ENCODE measurements at regions not wholly inside any gene's neighbourhood (a gene's known extent, or its start where the extent isn't known, plus 50 kb on each side); places are given as distances from the start of the nearest gene placed in this dataset.

GRCh38 chrX:34072906-34073305, 59.2 kb downstream of the FAM47A start:
- no peak for DNase-seq
- H3K4me3 ChIP-seq, result no peak overlapping the region
- H3K27ac ChIP-seq, result no peak overlapping the region
- no peaks in the 10 kb centered on the region for H3K27me3 ChIP-seq
- H3K36me3 ChIP-seq, result no peaks in the 10 kb centered on the region
- in situ Hi-C loops (cut with MboI; ENCODE audit: low pct_ligation_motif_present in 1 of 4, low pct_unique_long_range_greater_than_20kb in 1 of 4, low sequenced_read_pairs in 3 of 4), result no loop called here
- TF ChIP-seq EP300 (IDR thresholded peaks at IDR 0.05; ENCODE audit: low read depth) (no peak), CTCF (IDR thresholded peaks at IDR 0.05) (no peak), POLR2AphosphoS5 (IDR thresholded peaks at IDR 0.05) (no peak), POLR2A (IDR thresholded peaks at IDR 0.05) (no peak)
- no peaks in the 10 kb centered on the region for H3K9me3 ChIP-seq
- intact Hi-C loops (cut with DNase I; ENCODE audit: low total_unique reads), result no loop called here
- H3K4me1 ChIP-seq, result no peaks in the 10 kb centered on the region

GRCh38 chrX:34063616-34064015, 68.5 kb downstream of the FAM47A start:
- intact Hi-C loops (cut with DNase I; ENCODE audit: low total_unique reads), result no loop called here
- WGBS, 2 donors (ENCODE audit: low coverage in 1 of 2), result 68 to 83% methylated on average over 1 of the region's 1 CpG

GRCh38 chrX:34058005-34058404, 74.1 kb downstream of the FAM47A start:
- DNase-seq, result no peak
- in situ Hi-C loops (cut with MboI; ENCODE audit: low pct_ligation_motif_present in 1 of 4, low pct_unique_long_range_greater_than_20kb in 1 of 4, low sequenced_read_pairs in 3 of 4) (no loop called here), intact Hi-C loops (cut with DNase I; ENCODE audit: low total_unique reads) (no loop called here)
- no peak overlapping the region for H3K4me3 ChIP-seq
- H3K36me3 ChIP-seq, result no peaks in the 10 kb centered on the region
- TF ChIP-seq CTCF (IDR thresholded peaks at IDR 0.05), result no peak
- H3K4me1 ChIP-seq, result no peaks in the 10 kb centered on the region
- no peaks in the 10 kb centered on the region for H3K9me3 ChIP-seq
- H3K27me3 ChIP-seq, result no peaks in the 10 kb centered on the region
- H3K27ac ChIP-seq, result no peak overlapping the region
- 40% methylated on average over 2 of the region's 2 CpGs; no CpG with 5 or more reads in 1 of the 2 donors for WGBS, 2 donors (ENCODE audit: low coverage in 1 of 2)

More at GRCh38 chrX:34063616-34064015, 68.5 kb downstream of the FAM47A start:
- Histone ChIP-seq H3K27me3 (no peaks in the 10 kb centered on the region), H3K4me1 (no peaks in the 10 kb centered on the region), H3K36me3 (no peaks in the 10 kb centered on the region), H3K27ac (no peak overlapping the region), H3K9me3 (no peaks in the 10 kb centered on the region), H3K4me3 (no peak overlapping the region)
- TF ChIP-seq CTCF (IDR thresholded peaks at IDR 0.05), result no peak
- no peak for TF ChIP-seq POLR2A (IDR thresholded peaks at IDR 0.05)
- no peak for TF ChIP-seq EP300 (IDR thresholded peaks at IDR 0.05; ENCODE audit: low read depth)
- TF ChIP-seq POLR2AphosphoS5 (IDR thresholded peaks at IDR 0.05), result no peak
- no peak for DNase-seq
- in situ Hi-C loops (cut with MboI; ENCODE audit: low pct_ligation_motif_present in 1 of 4, low pct_unique_long_range_greater_than_20kb in 1 of 4, low sequenced_read_pairs in 3 of 4), result loop anchor here in 1 of 4 donors (10.0 kb wide), 1 partner anchor 49 kb away; no protein-coding TSS in a partner anchor

DNA sequence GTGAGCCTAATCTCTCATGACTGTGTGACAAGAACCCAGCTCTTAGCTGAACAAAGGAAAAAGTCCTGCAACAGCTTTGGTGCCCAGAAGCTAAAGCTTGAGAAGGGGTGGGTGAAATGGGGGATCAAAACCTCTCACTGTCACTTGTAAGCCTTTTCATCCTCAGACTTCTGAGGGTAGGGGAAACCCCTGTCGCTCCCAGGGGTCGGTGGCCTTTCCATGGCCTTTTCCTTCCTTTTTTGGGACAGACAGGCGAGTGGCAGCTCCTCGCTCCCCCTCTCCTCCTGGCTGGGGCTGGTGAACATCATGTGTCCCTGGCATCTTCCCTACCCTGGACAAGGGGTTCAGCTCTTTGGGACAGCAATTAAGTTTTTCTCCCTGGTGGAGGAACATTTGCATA, 78.2 kb downstream of the FAM47A start:
- no peaks in the 10 kb centered on the region for H3K36me3 ChIP-seq
- H3K27me3 ChIP-seq, result no peaks in the 10 kb centered on the region
- no peaks in the 10 kb centered on the region for H3K4me1 ChIP-seq
- WGBS, 2 donors (ENCODE audit: low coverage in 1 of 2), result 41% methylated on average over 3 of the region's 4 CpGs; no CpG with 5 or more reads in 1 of the 2 donors
- in situ Hi-C loops (cut with MboI; ENCODE audit: low pct_ligation_motif_present in 1 of 4, low pct_unique_long_range_greater_than_20kb in 1 of 4, low sequenced_read_pairs in 3 of 4) (no loop called here), intact Hi-C loops (cut with DNase I; ENCODE audit: low total_unique reads) (no loop called here)
- H3K27ac ChIP-seq, result no peak overlapping the region
- TF ChIP-seq POLR2AphosphoS5 (IDR thresholded peaks at IDR 0.05) (no peak), EP300 (IDR thresholded peaks at IDR 0.05; ENCODE audit: low read depth) (no peak), POLR2A (IDR thresholded peaks at IDR 0.05) (no peak), CTCF (IDR thresholded peaks at IDR 0.05) (no peak)
- DNase-seq, result no peak
- no peaks in the 10 kb centered on the region for H3K9me3 ChIP-seq
- H3K4me3 ChIP-seq, result no peak overlapping the region
